PC-3 (cell line): ENCODE measurements at regions not wholly inside any gene's neighbourhood (a gene's known extent, or its start where the extent isn't known, plus 50 kb on each side); places are given as distances from the start of the nearest gene placed in this dataset.

Experiments
- EZH2 ChIP-seq: fragments of 300-600 bp; sonication (generic); IDR thresholded peaks from one replicate; pipeline ENCODE4 v1.6.1; 2017; ENCODE audit warnings: antibody characterized with exemption, mild to moderate bottlenecking, low read length; ENCODE audit not compliant: unreplicated experiment
- TF ChIP-seq, protein P1 (sequence below): fragments of 300-600 bp; sonication (generic); conservative IDR thresholded peaks from 2 replicates; pipeline ENCODE4 v1.5.1; 2017; ENCODE audit warnings: antibody characterized with exemption, low read depth, mild to moderate bottlenecking, low read length

DNA sequence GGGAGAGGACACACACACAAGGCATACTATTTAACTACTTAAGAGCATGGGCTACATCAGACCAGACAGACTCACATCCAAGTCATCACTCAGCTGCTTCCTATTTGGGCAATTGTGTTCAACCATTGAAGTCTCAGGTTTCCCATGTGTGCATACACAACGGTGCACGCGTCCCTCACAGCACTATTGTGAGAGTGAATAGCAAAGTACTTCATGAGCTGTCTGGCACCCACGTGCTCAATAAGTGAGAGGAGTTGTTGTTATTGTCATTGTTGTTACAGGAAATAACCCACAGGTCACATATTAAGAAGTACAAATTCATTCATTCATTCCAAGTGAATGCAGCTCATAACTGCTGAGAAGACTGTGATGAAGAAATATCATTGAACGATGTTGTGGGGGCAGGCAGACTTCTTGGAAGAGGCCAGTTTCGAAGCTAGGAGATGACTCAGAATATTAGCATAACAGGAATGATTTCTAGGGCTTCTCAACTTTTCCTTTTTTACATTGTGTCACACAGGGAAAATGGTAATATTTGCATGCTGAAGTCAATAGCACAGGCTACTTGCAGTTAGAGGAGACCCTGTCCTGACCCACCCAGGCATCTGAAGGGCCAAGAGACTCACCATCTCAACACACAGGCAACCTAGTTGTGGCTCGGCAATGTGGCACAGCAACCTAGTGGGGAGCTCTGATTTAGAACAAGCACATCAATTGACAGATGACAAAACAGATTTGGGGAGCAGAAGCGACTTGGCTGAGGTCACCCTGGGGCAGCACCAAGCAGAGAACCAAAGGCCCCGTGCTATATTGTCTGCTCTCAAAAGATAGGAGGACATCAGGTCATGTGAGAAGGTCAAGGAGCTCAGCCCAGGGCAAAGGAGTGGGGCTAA, 606.0 kb downstream of the BUD13 start:
- TF ChIP-seq, protein P1, sequence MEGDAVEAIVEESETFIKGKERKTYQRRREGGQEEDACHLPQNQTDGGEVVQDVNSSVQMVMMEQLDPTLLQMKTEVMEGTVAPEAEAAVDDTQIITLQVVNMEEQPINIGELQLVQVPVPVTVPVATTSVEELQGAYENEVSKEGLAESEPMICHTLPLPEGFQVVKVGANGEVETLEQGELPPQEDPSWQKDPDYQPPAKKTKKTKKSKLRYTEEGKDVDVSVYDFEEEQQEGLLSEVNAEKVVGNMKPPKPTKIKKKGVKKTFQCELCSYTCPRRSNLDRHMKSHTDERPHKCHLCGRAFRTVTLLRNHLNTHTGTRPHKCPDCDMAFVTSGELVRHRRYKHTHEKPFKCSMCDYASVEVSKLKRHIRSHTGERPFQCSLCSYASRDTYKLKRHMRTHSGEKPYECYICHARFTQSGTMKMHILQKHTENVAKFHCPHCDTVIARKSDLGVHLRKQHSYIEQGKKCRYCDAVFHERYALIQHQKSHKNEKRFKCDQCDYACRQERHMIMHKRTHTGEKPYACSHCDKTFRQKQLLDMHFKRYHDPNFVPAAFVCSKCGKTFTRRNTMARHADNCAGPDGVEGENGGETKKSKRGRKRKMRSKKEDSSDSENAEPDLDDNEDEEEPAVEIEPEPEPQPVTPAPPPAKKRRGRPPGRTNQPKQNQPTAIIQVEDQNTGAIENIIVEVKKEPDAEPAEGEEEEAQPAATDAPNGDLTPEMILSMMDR = no peak
- TF ChIP-seq EZH2 = no peak
